H1 (cell line): ENCODE measurements at regions not wholly inside any gene's neighbourhood (a gene's known extent, or its start where the extent isn't known, plus 50 kb on each side); places are given as distances from the start of the nearest gene placed in this dataset.
A peak's percentile ranks its signal among the peaks of the same experiment; 100 is the strongest.

ENCODE experiments used
- CTCF ChIA-PET: fragments of 300-600 bp; sonication (Branson Sonifier 250); formaldehyde crosslinking; loops from one replicate; lab custom pipeline; 2021; ENCODE audit not compliant: partially characterized antibody; lab: Charles Lee
- POLR2A ChIA-PET: fragments of 300-600 bp; sonication (Branson Sonifier 250); formaldehyde crosslinking; loops from one replicate; lab custom pipeline; 2021; ENCODE audit warnings: inconsistent platforms; ENCODE audit not compliant: partially characterized antibody; lab: Charles Lee
- DNase-seq, 2 experiments: peaks; one replicate each; pipeline versions ENCODE4 v3.0.0 to v3.0.0-alpha.2; 2010 to 2022; ENCODE audit warnings: low spot score in 2 of 2, low read depth in 1 of 2, mixed read lengths in 1 of 2
- FAIRE-seq: peaks from 2 replicates; lab custom pipeline; 2011; peaks lifted over from hg19 to GRCh38; lab: Jason Lieb, UNC
- H2AFZ ChIP-seq: 2 replicates; pipeline ENCODE4 v1.8.1; 2012; ENCODE audit warnings: low read length, inconsistent platforms
- H2AK5ac ChIP-seq: 2 replicates; pipeline ENCODE4 v1.6.1; 2013; ENCODE audit warnings: low read depth, low read length
- H2BK120ac ChIP-seq: replicated peaks from 2 replicates; pipeline ENCODE3; 2013; ENCODE audit warnings: low read depth, low read length, inconsistent platforms
- H2BK12ac ChIP-seq: 2 replicates; pipeline ENCODE4 v1.6.1; 2013; ENCODE audit warnings: low read depth, low read length
- H2BK15ac ChIP-seq: 2 replicates; pipeline ENCODE4 v1.6.1; 2013; ENCODE audit warnings: low read length
- H2BK20ac ChIP-seq: 2 replicates; pipeline ENCODE4 v1.6.1; 2013; ENCODE audit warnings: low read length
- H2BK5ac ChIP-seq: 2 replicates; pipeline ENCODE4 v1.6.1; 2013; ENCODE audit warnings: low read depth, low read length
- H3K14ac ChIP-seq: 2 replicates; pipeline ENCODE4 v1.6.1; 2013; ENCODE audit warnings: inconsistent platforms; ENCODE audit not compliant: insufficient read length
- H3K18ac ChIP-seq: 2 replicates; pipeline ENCODE4 v1.6.1; 2013; ENCODE audit warnings: low read length; ENCODE audit errors: extremely low read depth
- H3K23ac ChIP-seq: 2 replicates; pipeline ENCODE4 v1.6.1; 2013; ENCODE audit warnings: inconsistent platforms; ENCODE audit not compliant: insufficient read length
- H3K23me2 ChIP-seq: 2 replicates; pipeline ENCODE4 v1.6.1; 2013; ENCODE audit warnings: low read depth, low read length
- H3K27ac ChIP-seq: 2 replicates; pipeline ENCODE4 v1.6.1; 2011; ENCODE audit warnings: low read depth, low read length, inconsistent platforms
- H3K27me3 ChIP-seq, 4 experiments: replicated peaks in 1 of 4; 1 replicate in 1 of 4; 2 replicates in 3 of 4; pipeline versions ENCODE4 v1.6.1 to v1.8.1; 2011 to 2013; ENCODE audit warnings: low read length in 3 of 4, mild to moderate bottlenecking in 3 of 4, inconsistent platforms in 2 of 4, mixed read lengths in 2 of 4, moderate library complexity in 1 of 4; ENCODE audit not compliant: control insufficient read depth in 3 of 4, insufficient read depth in 3 of 4; ENCODE audit errors: extremely low read depth in 1 of 4
- H3K36me3 ChIP-seq, 4 experiments: 2 replicates each; pipeline versions ENCODE4 v1.6.1 to v1.8.1; 2011 to 2013; ENCODE audit warnings: mild to moderate bottlenecking in 4 of 4, low read length in 3 of 4, moderate library complexity in 2 of 4, control low read depth in 1 of 4, inconsistent platforms in 1 of 4; ENCODE audit not compliant: insufficient read depth in 4 of 4, control insufficient read depth in 2 of 4
- H3K4ac ChIP-seq: replicated peaks from 2 replicates; pipeline ENCODE3; 2013; ENCODE audit warnings: low read length, low read depth, mixed read lengths, inconsistent platforms; ENCODE audit not compliant: insufficient read length
- H3K4me1 ChIP-seq, 4 experiments: replicated peaks in 1 of 4; 1 replicate in 1 of 4; 2 replicates in 3 of 4; pipeline versions ENCODE4 v1.6.1 to v1.8.1; 2011 to 2013; ENCODE audit warnings: low read length in 3 of 4, inconsistent platforms in 2 of 4, mixed read lengths in 1 of 4; ENCODE audit not compliant: insufficient read depth in 4 of 4, control insufficient read depth in 3 of 4
- H3K4me2 ChIP-seq, 2 experiments: 2 replicates each; pipeline versions ENCODE4 v1.6.1 to v1.8.1; 2011 to 2013; ENCODE audit warnings: low read depth in 2 of 2, low read length in 2 of 2, control low read depth in 1 of 2, inconsistent platforms in 1 of 2, mild to moderate bottlenecking in 1 of 2; ENCODE audit not compliant: insufficient read depth in 1 of 2
- H3K4me3 ChIP-seq, 4 experiments: fragments of 200-600, 300-600 bp in 1 of 4; sonication (generic), shearing (Covaris generic), sonication (Bioruptor Twin) in 1 of 4; 2 replicates each; pipeline versions ENCODE4 v1.5.1 to v1.8.1; 2011 to 2016; ENCODE audit warnings: low read length in 4 of 4, low read depth in 3 of 4, control low read depth in 2 of 4, inconsistent platforms in 2 of 4, mild to moderate bottlenecking in 2 of 4, mixed read lengths in 1 of 4, moderate library complexity in 1 of 4; ENCODE audit not compliant: insufficient read depth in 2 of 4; ENCODE audit errors: extremely low read depth in 1 of 4
- H3K56ac ChIP-seq: replicated peaks from 2 replicates; pipeline ENCODE3; 2013; ENCODE audit warnings: low read depth, mild to moderate bottlenecking, mixed read lengths, low read length, inconsistent platforms; ENCODE audit not compliant: insufficient read length
- H3K79me1 ChIP-seq: 2 replicates; pipeline ENCODE4 v1.6.1; 2013; ENCODE audit warnings: low read depth, low read length, control low read depth
- H3K79me2 ChIP-seq, 2 experiments: 2 replicates each; pipeline versions ENCODE4 v1.6.1 to v1.8.1; 2012 to 2013; ENCODE audit warnings: low read length in 2 of 2, mild to moderate bottlenecking in 2 of 2, inconsistent platforms in 1 of 2; ENCODE audit not compliant: insufficient read depth in 2 of 2, control insufficient read depth in 1 of 2
- H3K9ac ChIP-seq, 4 experiments: replicated peaks in 1 of 4; 1 replicate in 1 of 4; 2 replicates in 3 of 4; pipeline versions ENCODE4 v1.6.1 to v1.8.1; 2011 to 2013; ENCODE audit warnings: low read depth in 3 of 4, low read length in 3 of 4, control low read depth in 2 of 4, mild to moderate bottlenecking in 2 of 4, moderate library complexity in 2 of 4, inconsistent platforms in 1 of 4; ENCODE audit errors: extremely low read depth in 1 of 4
- H3K9me3 ChIP-seq, 2 experiments: 2 replicates each; pipeline versions ENCODE4 v1.6.1 to v1.8.1; 2012 to 2013; ENCODE audit warnings: mild to moderate bottlenecking in 2 of 2, moderate library complexity in 2 of 2, control low read depth in 1 of 2, inconsistent platforms in 1 of 2, low read depth in 1 of 2, low read length in 1 of 2, mixed read lengths in 1 of 2; ENCODE audit not compliant: insufficient read depth in 2 of 2
- H4K20me1 ChIP-seq, 2 experiments: replicated peaks in 1 of 2; 2 replicates each; pipeline versions ENCODE3 to v1.8.1; 2011 to 2013; ENCODE audit warnings: inconsistent platforms in 2 of 2, low read length in 2 of 2, mild to moderate bottlenecking in 1 of 2; ENCODE audit not compliant: insufficient read depth in 2 of 2, control insufficient read depth in 1 of 2
- H4K5ac ChIP-seq: 2 replicates; pipeline ENCODE4 v1.6.1; 2013; ENCODE audit warnings: low read length, low read depth, mixed read lengths, inconsistent platforms; ENCODE audit not compliant: insufficient read length
- H4K8ac ChIP-seq: 2 replicates; pipeline ENCODE4 v1.8.0; 2013; ENCODE audit warnings: mild to moderate bottlenecking, moderate library complexity, low read length, inconsistent platforms; ENCODE audit not compliant: insufficient read depth; ENCODE audit errors: extremely low read depth
- H4K91ac ChIP-seq: replicated peaks from 2 replicates; pipeline ENCODE3; 2013; ENCODE audit warnings: low read length, mixed read lengths, inconsistent platforms; ENCODE audit not compliant: insufficient read length
- E2F6 ChIP-seq: IDR thresholded peaks from 2 replicates; pipeline ENCODE4 v1.6.1; 2012; ENCODE audit warnings: inconsistent platforms
- FOSL1 ChIP-seq: IDR thresholded peaks from 2 replicates; pipeline ENCODE4 v1.6.1; 2011; ENCODE audit warnings: mild to moderate bottlenecking, low read depth, low read length, moderate library complexity; ENCODE audit not compliant: insufficient read depth
- RBBP5 ChIP-seq: IDR thresholded peaks from 2 replicates; pipeline ENCODE4 v1.7.1; 2012; ENCODE audit warnings: low read depth, mild to moderate bottlenecking, inconsistent platforms, low read length, moderate library complexity, borderline replicate concordance
- WGBS, 2 experiments: shearing (Covaris generic) in 1 of 2; methylation state at CpG; one replicate each; pipeline versions ENCODE4 v1.1.6 to v1.1.7; 2013 to 2015; ENCODE audit warnings: low lambda C conversion rate in 2 of 2, mixed read lengths in 2 of 2, inconsistent platforms in 1 of 2, low coverage in 1 of 2, missing lambda C conversion rate in 1 of 2; ENCODE audit not compliant: insufficient replicate concordance in 2 of 2, insufficient coverage in 1 of 2, insufficient read length in 1 of 2; ENCODE audit errors: extremely low coverage in 1 of 2, missing lambda C conversion rate in 1 of 2; 5-methylcytosine and 5-hydroxymethylcytosine counted together

GRCh38 chr10:10792681-10793080 is 225.0 kb upstream of the CELF2 start:
- H3K4me2 ChIP-seq = no peak overlapping the region
- H3K27ac ChIP-seq = no peak overlapping the region
- no peaks in the 10 kb centered on the region for H3K27me3 ChIP-seq
- H2BK20ac ChIP-seq = no peak overlapping the region
- H2BK12ac ChIP-seq = no peak overlapping the region
- no peak overlapping the region for H4K91ac ChIP-seq
- H2BK5ac ChIP-seq = no peak overlapping the region
- H3K36me3 ChIP-seq = no peaks in the 10 kb centered on the region; a peak in 1 of 8 replicates
- H3K79me1 ChIP-seq = no peaks in the 10 kb centered on the region
- no peaks in the 10 kb centered on the region for H3K9me3 ChIP-seq
- H3K4me3 ChIP-seq = no peak overlapping the region
- WGBS, 2 experiments = 44% methylated on average over 3 of the region's 3 CpGs; no CpG with 5 or more reads in 1 of the 2 experiments
- no peak overlapping the region for H3K56ac ChIP-seq
- H3K79me2 ChIP-seq = no peaks in the 10 kb centered on the region
- DNase-seq (no peak), FAIRE-seq (no peak)
- H3K23ac ChIP-seq = no peak overlapping the region
- no peaks in the 10 kb centered on the region for H4K20me1 ChIP-seq
- H3K23me2 ChIP-seq = no peaks in the 10 kb centered on the region; the same call in 1 of the 2 replicates
- POLR2A ChIA-PET = no interaction called here
- no peak overlapping the region for H3K14ac ChIP-seq
- H2AFZ ChIP-seq = peak overlapping the region; percentile 54; the same call in 1 of the 2 replicates
- CTCF ChIA-PET = interaction anchor here (0.7 kb wide), 1 partner anchor 175 kb away, joined by 3 read pairs; no protein-coding TSS in a partner anchor
- no peak overlapping the region for H3K4ac ChIP-seq
- H2BK15ac ChIP-seq = no peak overlapping the region
- no peak overlapping the region for H2BK120ac ChIP-seq
- H2AK5ac ChIP-seq = no peak overlapping the region
- H3K4me1 ChIP-seq = peaks cover 5 to 13% (median 6%) of the 10 kb centered on the region in 4 experiments; a peak in 6 of 7 replicates
- H3K9ac ChIP-seq = no peak overlapping the region
- H3K18ac ChIP-seq = no peak overlapping the region
- H4K8ac ChIP-seq = no peak overlapping the region
- no peak overlapping the region for H4K5ac ChIP-seq
- TF ChIP-seq FOSL1 (no peak), RBBP5 (no peak), E2F6 (no peak)
